Sigmoid colon (tissue), 6 donors: ENCODE measurements at regions not wholly inside any gene's neighbourhood (a gene's known extent, or its start where the extent isn't known, plus 50 kb on each side); places are given as distances from the start of the nearest gene placed in this dataset.
A peak's percentile ranks its signal among the peaks of the same experiment; 100 is the strongest.

Experiments used
- DNase-seq: peaks from one replicate; pipeline ENCODE4 v3.0.0-alpha.2; 2019
- H3K27ac ChIP-seq, 4 donors: fragments of 200-600 bp; sonication (generic); one replicate each; pipeline ENCODE4 v1.5.1; 2016 to 2019; ENCODE audit warnings: mild to moderate bottlenecking in 1 of 4
- H3K27me3 ChIP-seq, 3 donors: fragments of 200-600 bp; sonication (generic); one replicate each; pipeline ENCODE4 v1.5.1; 2019; ENCODE audit warnings: mild to moderate bottlenecking in 1 of 3
- H3K36me3 ChIP-seq, 4 donors: fragments of 200-600 bp; sonication (generic); one replicate each; pipeline ENCODE4 v1.5.1; 2016 to 2019
- H3K4me1 ChIP-seq, 4 donors: fragments of 200-600 bp; sonication (generic); one replicate each; pipeline ENCODE4 v1.5.1; 2017 to 2019
- H3K4me3 ChIP-seq, 4 donors: fragments of 200-600 bp; sonication (generic); one replicate each; pipeline ENCODE4 v1.5.1; 2017 to 2019; ENCODE audit warnings: mild to moderate bottlenecking in 2 of 4, moderate library complexity in 1 of 4
- H3K9me3 ChIP-seq, 4 donors: fragments of 200-600 bp in 3 of 4; sonication (generic) in 3 of 4; one replicate each; pipeline versions ENCODE4 v1.5.1 to v1.6.1; 2013 to 2019
- CTCF ChIP-seq, 4 experiments: fragments of 450-650 bp in 3 of 4; fragments of 200-600 bp in 1 of 4; IDR thresholded peaks; one replicate each; pipeline ENCODE4 v1.5.1; 2016 to 2019; ENCODE audit warnings: antibody characterized with exemption in 4 of 4, mild to moderate bottlenecking in 3 of 4, moderate library complexity in 2 of 4
- EP300 ChIP-seq, 4 donors: sonication (generic); formaldehyde crosslinking; IDR thresholded peaks; one replicate each; pipeline ENCODE4 v1.6.1; 2017; ENCODE audit warnings: antibody characterized with exemption in 4 of 4
- POLR2A ChIP-seq, 2 donors: fragments of 450-650 bp; IDR thresholded peaks; one replicate each; pipeline ENCODE4 v1.6.1; 2016; ENCODE audit warnings: antibody characterized with exemption in 2 of 2, mild to moderate bottlenecking in 2 of 2, moderate library complexity in 2 of 2
- POLR2AphosphoS5 ChIP-seq, 4 donors: sonication (generic); formaldehyde crosslinking; IDR thresholded peaks; one replicate each; pipeline ENCODE4 v1.6.1; 2017; ENCODE audit warnings: antibody characterized with exemption in 4 of 4
- WGBS, 2 donors: extraction: QIAGEN DNeasy Blood & Tissue Kit; methylation state at CpG; one replicate each; pipeline ENCODE4 v1.1.7; 2013; 5-methylcytosine and 5-hydroxymethylcytosine counted together
- intact Hi-C: fragments of 100-400 bp; cut with DNase I; formaldehyde crosslinking; loops from one replicate; pipeline ENCODE4 v1.15.1; 2023
- donor health status: healthy with polysubstance abuse.
- donor health status: healthy.

- TF ChIP-seq EP300 (IDR thresholded peaks at IDR 0.05): no peak
- peak in 1 of 4 donors; percentile 34 for TF ChIP-seq POLR2AphosphoS5 (IDR thresholded peaks at IDR 0.05)
- Histone ChIP-seq H3K4me3 (no peak overlapping the region), H3K9me3 (no peaks in the 10 kb centered on the region), H3K36me3 (no peaks in the 10 kb centered on the region), H3K4me1 (peaks cover 0 to 59% (median 54%) of the 10 kb centered on the region in 4 donors), H3K27me3 (no peaks in the 10 kb centered on the region), H3K27ac (peak overlapping the region in 3 of 4 donors; percentile 39 to 69 (median 63))
- 69 to 83% methylated on average over 6 of the region's 6 CpGs for WGBS, 2 donors
- no peak for DNase-seq
- intact Hi-C loops: no loop called here
Measured at GRCh38 chr18:25467226-25467987, 115.4 kb upstream of the ZNF521 start.

- TF ChIP-seq EP300 (IDR thresholded peaks at IDR 0.05) (no peak), POLR2A (IDR thresholded peaks at IDR 0.05) (no peak), POLR2AphosphoS5 (IDR thresholded peaks at IDR 0.05) (no peak), CTCF (IDR thresholded peaks at IDR 0.05) (no peak)
- Histone ChIP-seq H3K27ac (no peak overlapping the region), H3K4me3 (no peak overlapping the region), H3K4me1 (peaks cover 0 to 56% (median 52%) of the 10 kb centered on the region in 4 donors), H3K27me3 (no peaks in the 10 kb centered on the region), H3K36me3 (no peaks in the 10 kb centered on the region), H3K9me3 (no peaks in the 10 kb centered on the region)
- no peak for DNase-seq
- intact Hi-C loops: no loop called here
- 90 to 92% methylated on average over 15 of the region's 15 CpGs for WGBS, 2 donors
Measured at GRCh38 chr18:25465152-25465732, 113.3 kb upstream of the ZNF521 start.

GRCh38 chr18:25464227-25464626 is 112.3 kb upstream of the ZNF521 start:
- TF ChIP-seq POLR2AphosphoS5 (IDR thresholded peaks at IDR 0.05): no peak
- no peak for TF ChIP-seq EP300 (IDR thresholded peaks at IDR 0.05)
- no peak for TF ChIP-seq CTCF (IDR thresholded peaks at IDR 0.05)
- no peak for TF ChIP-seq POLR2A (IDR thresholded peaks at IDR 0.05)
- intact Hi-C loops: no loop called here
- Histone ChIP-seq H3K27me3 (no peaks in the 10 kb centered on the region), H3K36me3 (no peaks in the 10 kb centered on the region), H3K4me1 (peaks cover 0 to 51% (median 45%) of the 10 kb centered on the region in 4 donors), H3K27ac (peak overlapping the region in 1 of 4 donors; percentile 9), H3K4me3 (no peak overlapping the region), H3K9me3 (no peaks in the 10 kb centered on the region)
- DNase-seq: no peak

GRCh38 chr18:25463726-25464125 is 111.8 kb upstream of the ZNF521 start:
- H3K9me3 ChIP-seq: no peaks in the 10 kb centered on the region

More at GRCh38 chr18:25463726-25464125, 111.8 kb upstream of the ZNF521 start:
- WGBS, 2 donors: 70 to 73% methylated on average over 4 of the region's 4 CpGs
- Histone ChIP-seq H3K4me1 (peaks cover 0 to 47% (median 42%) of the 10 kb centered on the region in 4 donors), H3K27ac (peak overlapping the region in 1 of 4 donors; percentile 9), H3K36me3 (no peaks in the 10 kb centered on the region), H3K4me3 (no peak overlapping the region), H3K27me3 (no peaks in the 10 kb centered on the region)
- no peak for DNase-seq
- TF ChIP-seq POLR2AphosphoS5 (IDR thresholded peaks at IDR 0.05) (no peak), EP300 (IDR thresholded peaks at IDR 0.05) (no peak), CTCF (IDR thresholded peaks at IDR 0.05) (no peak), POLR2A (IDR thresholded peaks at IDR 0.05) (no peak)
- intact Hi-C loops: no loop called here
